K562 (cell line): ENCODE measurements at regions not wholly inside any gene's neighbourhood (a gene's known extent, or its start where the extent isn't known, plus 50 kb on each side); places are given as distances from the start of the nearest gene placed in this dataset.

ENCODE experiments used
- ATAC-seq: fragments of 200-7000 bp; cut with Tn5 transposase; 3 replicates; pipeline ENCODE4 v1.9.1; 2020; ENCODE audit warnings: moderate library complexity
- BruUV-seq: library from RNA; stranded (reverse); fragments of 400-500 nt; replicated peaks from 2 replicates; lab custom pipeline; 2021; lab: Mats Ljungman, UMichigan
- CTCF ChIA-PET: fragments of 300-600 bp; formaldehyde crosslinking; extraction: SDS; loops from one replicate; lab custom pipeline; 2021; ENCODE audit warnings: low intra/inter-chr PET ratio; lab: Yijun Ruan, JAX
- POLR2A ChIA-PET: fragments of 300-600, 350-650 bp; sonication (Branson Sonifier 250); formaldehyde crosslinking; extraction: SDS; loops from one replicate; lab custom pipeline; 2021; ENCODE audit warnings: antibody characterized with exemption, inconsistent platforms; lab: Yijun Ruan, JAX
- DNase-seq, 4 experiments: peaks; one replicate each; pipeline versions ENCODE4 v3.0.0 to v3.0.0-alpha.2; 2011 to 2018; ENCODE audit warnings: low spot score in 3 of 4, mixed read lengths in 3 of 4; ENCODE audit errors: extremely low read depth in 1 of 4
- FAIRE-seq: peaks from 2 replicates; lab custom pipeline; 2011; peaks lifted over from hg19 to GRCh38; lab: Jason Lieb, UNC
- H2AFZ ChIP-seq: 2 replicates; pipeline ENCODE4 v1.6.0; 2011; ENCODE audit warnings: low read depth, low read length, control low read depth, inconsistent platforms
- H3K27ac ChIP-seq: fragments of 200-600 bp; 3 replicates; pipeline ENCODE4 v1.8.0; 2011; ENCODE audit warnings: low read depth, mild to moderate bottlenecking, control low read depth, inconsistent platforms, low read length, moderate library complexity, mixed read lengths; ENCODE audit errors: extremely low read depth
- H3K27me3 ChIP-seq, 2 experiments: fragments of 300-600 bp in 1 of 2; 2 replicates in 1 of 2; 3 replicates in 1 of 2; pipeline versions ENCODE4 v1.6.0 to v1.8.0; 2011; ENCODE audit warnings: inconsistent platforms in 2 of 2, low read length in 2 of 2, mild to moderate bottlenecking in 1 of 2, mixed read lengths in 1 of 2, moderate library complexity in 1 of 2; ENCODE audit not compliant: control insufficient read depth in 2 of 2, insufficient read depth in 2 of 2
- H3K36me3 ChIP-seq: fragments of 300-600 bp; 3 replicates; pipeline ENCODE4 v1.8.0; 2011; ENCODE audit warnings: mild to moderate bottlenecking, low read length, inconsistent platforms; ENCODE audit not compliant: control insufficient read depth, insufficient read depth
- H3K4me1 ChIP-seq, 2 experiments: fragments of 200-600 bp in 1 of 2; replicated peaks in 1 of 2; 2 replicates in 1 of 2; 3 replicates in 1 of 2; pipeline versions ENCODE4 v1.5.1 to v1.8.0; 2011; ENCODE audit warnings: inconsistent platforms in 2 of 2, low read length in 2 of 2, mild to moderate bottlenecking in 1 of 2, mixed read lengths in 1 of 2, moderate library complexity in 1 of 2; ENCODE audit not compliant: control insufficient read depth in 2 of 2, insufficient read depth in 2 of 2
- H3K4me2 ChIP-seq: 2 replicates; pipeline ENCODE4 v1.6.1; 2011; ENCODE audit warnings: low read length, control low read depth, inconsistent platforms, mixed read lengths; ENCODE audit not compliant: insufficient read depth
- H3K4me3 ChIP-seq: fragments of 200-600 bp; sonication (generic), shearing (Covaris generic); 2 replicates; pipeline ENCODE4 v1.5.1; 2016; ENCODE audit warnings: control low read depth, inconsistent platforms
- H3K79me2 ChIP-seq: fragments of 200-600 bp; 3 replicates; pipeline ENCODE4 v1.8.0; 2011; ENCODE audit warnings: low read length, inconsistent platforms; ENCODE audit not compliant: control insufficient read depth, insufficient read depth
- H3K9ac ChIP-seq, 2 experiments: 2 replicates each; pipeline versions ENCODE4 v1.6.0 to v1.6.1; 2011; ENCODE audit warnings: low read depth in 2 of 2, low read length in 2 of 2, control low read depth in 1 of 2, inconsistent platforms in 1 of 2, mild to moderate bottlenecking in 1 of 2, mixed read lengths in 1 of 2; ENCODE audit not compliant: insufficient read depth in 1 of 2
- H3K9me1 ChIP-seq: one replicate; pipeline ENCODE4 v1.6.0; 2011; ENCODE audit warnings: inconsistent platforms, mild to moderate bottlenecking, low read length, moderate library complexity; ENCODE audit not compliant: control insufficient read depth, insufficient read depth
- H3K9me3 ChIP-seq: replicated peaks from 2 replicates; pipeline ENCODE4 v1.5.1; 2011; ENCODE audit warnings: low read depth, low read length, inconsistent platforms; ENCODE audit not compliant: control insufficient read depth, insufficient read depth
- H4K20me1 ChIP-seq: replicated peaks from 2 replicates; pipeline ENCODE4 v1.6.1; 2011; ENCODE audit warnings: low read length, inconsistent platforms, mixed read lengths; ENCODE audit not compliant: control insufficient read depth, insufficient read depth
- EWSR1 ChIP-seq: fragments of 450-650 bp; IDR thresholded peaks from 2 replicates; pipeline ENCODE4 v1.6.1; 2018; ENCODE audit warnings: borderline replicate concordance, mild to moderate bottlenecking, low read depth, moderate library complexity; ENCODE audit not compliant: partially characterized antibody
- HIVEP1 ChIP-seq: fragments of 250-450 bp; sonication (Bioruptor Pico); IDR thresholded peaks from 2 replicates; pipeline ENCODE4 v1.4.0; 2020; ENCODE audit warnings: mild to moderate bottlenecking
- HNRNPUL1 ChIP-seq: fragments of 200-400 bp; formaldehyde crosslinking; IDR thresholded peaks from 2 replicates; pipeline ENCODE4 v1.6.1; 2017; ENCODE audit warnings: low read length
- JUNB ChIP-seq: fragments of 450-650 bp; formaldehyde crosslinking; conservative IDR thresholded peaks from 2 replicates; pipeline ENCODE4 v1.4.0; 2020; ENCODE audit warnings: mild to moderate bottlenecking
- NFATC3 ChIP-seq: fragments of 450-650 bp; IDR thresholded peaks from 2 replicates; pipeline ENCODE4 v1.6.1; 2017; ENCODE audit warnings: mild to moderate bottlenecking
- NR2C2 ChIP-seq, 2 experiments: fragments of 200-800 bp in 1 of 2; sonication (Bioruptor generic) in 1 of 2; sonication (generic) in 1 of 2; formaldehyde crosslinking in 1 of 2; IDR thresholded peaks; 2 replicates each; pipeline versions ENCODE4 v1.6.1 to v1.8.0; 2016 to 2022; ENCODE audit warnings: mild to moderate bottlenecking in 1 of 2, missing compliant biosample characterization in 1 of 2, missing genetic modification characterization in 1 of 2, missing genetic modification reagents in 1 of 2
- POLR3A ChIP-seq: IDR thresholded peaks from 2 replicates; pipeline ENCODE4 v1.6.1; 2011; ENCODE audit warnings: borderline replicate concordance, mild to moderate bottlenecking, moderate library complexity; ENCODE audit not compliant: insufficient read length, insufficient read depth; ENCODE audit errors: extremely low read depth
- RBM14 ChIP-seq: fragments of 200-400 bp; formaldehyde crosslinking; IDR thresholded peaks from 2 replicates; pipeline ENCODE4 v1.6.1; 2018; ENCODE audit warnings: low read depth, mild to moderate bottlenecking, low read length, moderate library complexity, borderline replicate concordance; ENCODE audit not compliant: insufficient read depth
- STAG1 ChIP-seq: sonication (generic); formaldehyde crosslinking; IDR thresholded peaks from 2 replicates; pipeline ENCODE4 v1.5.0; 2020; ENCODE audit warnings: missing genetic modification reagents, borderline replicate concordance
- TCF7 ChIP-seq: sonication (generic); IDR thresholded peaks from 2 replicates; pipeline ENCODE4 v1.6.1; 2016; ENCODE audit warnings: antibody characterized with exemption, borderline replicate concordance
- ZNF311 ChIP-seq: fragments of 250-450 bp; sonication (Bioruptor Pico); IDR thresholded peaks from 2 replicates; pipeline ENCODE4 v1.4.0; 2020; ENCODE audit warnings: mild to moderate bottlenecking, moderate library complexity
- ZNF584 ChIP-seq: fragments of 200-800 bp; sonication (Bioruptor generic); IDR thresholded peaks from 2 replicates; pipeline ENCODE4 v1.6.1; 2016; ENCODE audit warnings: low read depth, mild to moderate bottlenecking, missing genetic modification characterization, missing compliant biosample characterization
- WGBS: fragments of 100-300 bp; shearing (Covaris generic); methylation state at CpG from one replicate; pipeline ENCODE4 v1.1.6; 2016; ENCODE audit warnings: low coverage, mixed read lengths; ENCODE audit not compliant: insufficient coverage; ENCODE audit errors: missing lambda C conversion rate; 5-methylcytosine and 5-hydroxymethylcytosine counted together
- in situ Hi-C: fragments of 300-500 bp; cut with MboI; formaldehyde crosslinking; loops from 4 replicates; pipeline ENCODE4 v1.15.0; 2018; ENCODE audit warnings: inconsistent platforms, mixed read lengths
- intact Hi-C: fragments of 100-400 bp; cut with micrococcal nuclease; formaldehyde crosslinking; loops from 2 replicates; pipeline ENCODE4 v1.14.2; 2022
- TF ChIP-seq, protein P1 (sequence below): sonication (generic); formaldehyde crosslinking; IDR thresholded peaks from 2 replicates; pipeline ENCODE4 v1.8.1; 2022; ENCODE audit warnings: missing genetic modification reagents
- TF ChIP-seq, protein P2 (sequence below): sonication (generic); formaldehyde crosslinking; IDR thresholded peaks from 2 replicates; pipeline ENCODE4 v1.4.0; 2020; ENCODE audit warnings: mild to moderate bottlenecking, missing genetic modification reagents
- TF ChIP-seq, protein P3 (sequence below): fragments of 450-650 bp; IDR thresholded peaks from 2 replicates; pipeline ENCODE4 v1.6.1; 2014; ENCODE audit warnings: low read depth, mild to moderate bottlenecking, moderate library complexity, borderline replicate concordance
- TF ChIP-seq, protein P4 (sequence below), 2 experiments: fragments of 250-450 bp in 1 of 2; fragments of 450-650 bp in 1 of 2; sonication (Bioruptor Pico) in 1 of 2; IDR thresholded peaks; 2 replicates each; pipeline versions ENCODE4 v1.6.1 to v1.8.0; 2016 to 2021; ENCODE audit warnings: mild to moderate bottlenecking in 2 of 2, moderate library complexity in 2 of 2, missing compliant biosample characterization in 1 of 2, missing genetic modification characterization in 1 of 2

DNA sequence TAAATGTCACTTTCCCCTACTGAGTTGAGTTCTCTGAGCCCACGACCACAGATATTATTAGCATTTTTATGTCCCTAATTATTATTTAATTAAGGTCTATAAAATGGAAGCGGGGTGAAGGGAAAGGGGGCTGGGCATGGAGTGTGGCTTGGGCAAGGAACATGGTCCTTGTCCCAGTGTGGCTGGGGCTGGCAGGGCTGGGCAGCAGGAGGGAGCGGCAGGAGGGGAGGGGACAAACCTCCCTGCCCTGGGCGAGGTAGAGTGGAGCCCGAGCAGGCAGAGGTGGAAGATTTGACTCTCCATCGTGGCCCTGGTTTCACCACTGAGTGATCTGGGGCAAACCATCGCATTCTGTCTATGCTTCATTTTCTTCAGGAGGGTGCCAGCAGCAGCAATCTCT, 402.9 kb upstream of the C2CD4B start:
- Histone ChIP-seq H4K20me1 (no peaks in the 10 kb centered on the region), H3K4me1 (no peaks in the 10 kb centered on the region), H3K79me2 (no peaks in the 10 kb centered on the region), H3K4me2 (no peak overlapping the region), H3K9me3 (no peaks in the 10 kb centered on the region), H3K27me3 (peaks cover 6 to 24% of the 10 kb centered on the region in 2 experiments; a peak in 4 of 5 replicates), H3K9me1 (no peaks in the 10 kb centered on the region), H2AFZ (no peak overlapping the region), H3K36me3 (no peaks in the 10 kb centered on the region), H3K4me3 (no peak overlapping the region), H3K9ac (no peak overlapping the region), H3K27ac (no peak overlapping the region)
- POLR2A ChIA-PET = interaction anchor here (0.7 to 1.0 kb wide), 2 partner anchors 18 to 83 kb away, joined by 3 to 5 read pairs; no protein-coding TSS in a partner anchor
- ATAC-seq = no peak
- DNase-seq = no peak
- WGBS = 0% methylated on average over 7 of the region's 7 CpGs
- CTCF ChIA-PET = no interaction called here
- in situ Hi-C loops = no loop called here
- intact Hi-C loops = no loop called here
- FAIRE-seq = no peak
- BruUV-seq = no TSS peak
- TF ChIP-seq, protein P1, sequence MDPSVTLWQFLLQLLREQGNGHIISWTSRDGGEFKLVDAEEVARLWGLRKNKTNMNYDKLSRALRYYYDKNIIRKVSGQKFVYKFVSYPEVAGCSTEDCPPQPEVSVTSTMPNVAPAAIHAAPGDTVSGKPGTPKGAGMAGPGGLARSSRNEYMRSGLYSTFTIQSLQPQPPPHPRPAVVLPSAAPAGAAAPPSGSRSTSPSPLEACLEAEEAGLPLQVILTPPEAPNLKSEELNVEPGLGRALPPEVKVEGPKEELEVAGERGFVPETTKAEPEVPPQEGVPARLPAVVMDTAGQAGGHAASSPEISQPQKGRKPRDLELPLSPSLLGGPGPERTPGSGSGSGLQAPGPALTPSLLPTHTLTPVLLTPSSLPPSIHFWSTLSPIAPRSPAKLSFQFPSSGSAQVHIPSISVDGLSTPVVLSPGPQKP (CRISPR knock-in tag) = no peak
- TF ChIP-seq HIVEP1 (no peak), HNRNPUL1 (no peak), ZNF311 (CRISPR knock-in tag) (no peak), RBM14 (no peak), NFATC3 (no peak), JUNB (CRISPR knock-in tag) (no peak), POLR3A (no peak), EWSR1 (no peak), TCF7 (no peak), STAG1 (CRISPR knock-in tag) (no peak), NR2C2 (CRISPR knock-in tag; IDR thresholded peaks at IDR 0.05) (no peak), NR2C2 (tag; IDR thresholded peaks at IDR 0.05) (no peak), ZNF584 (CRISPR knock-in tag) (no peak)
- TF ChIP-seq, protein P2, sequence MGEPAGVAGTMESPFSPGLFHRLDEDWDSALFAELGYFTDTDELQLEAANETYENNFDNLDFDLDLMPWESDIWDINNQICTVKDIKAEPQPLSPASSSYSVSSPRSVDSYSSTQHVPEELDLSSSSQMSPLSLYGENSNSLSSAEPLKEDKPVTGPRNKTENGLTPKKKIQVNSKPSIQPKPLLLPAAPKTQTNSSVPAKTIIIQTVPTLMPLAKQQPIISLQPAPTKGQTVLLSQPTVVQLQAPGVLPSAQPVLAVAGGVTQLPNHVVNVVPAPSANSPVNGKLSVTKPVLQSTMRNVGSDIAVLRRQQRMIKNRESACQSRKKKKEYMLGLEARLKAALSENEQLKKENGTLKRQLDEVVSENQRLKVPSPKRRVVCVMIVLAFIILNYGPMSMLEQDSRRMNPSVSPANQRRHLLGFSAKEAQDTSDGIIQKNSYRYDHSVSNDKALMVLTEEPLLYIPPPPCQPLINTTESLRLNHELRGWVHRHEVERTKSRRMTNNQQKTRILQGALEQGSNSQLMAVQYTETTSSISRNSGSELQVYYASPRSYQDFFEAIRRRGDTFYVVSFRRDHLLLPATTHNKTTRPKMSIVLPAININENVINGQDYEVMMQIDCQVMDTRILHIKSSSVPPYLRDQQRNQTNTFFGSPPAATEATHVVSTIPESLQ (CRISPR knock-in tag) = no peak
- TF ChIP-seq, protein P3, sequence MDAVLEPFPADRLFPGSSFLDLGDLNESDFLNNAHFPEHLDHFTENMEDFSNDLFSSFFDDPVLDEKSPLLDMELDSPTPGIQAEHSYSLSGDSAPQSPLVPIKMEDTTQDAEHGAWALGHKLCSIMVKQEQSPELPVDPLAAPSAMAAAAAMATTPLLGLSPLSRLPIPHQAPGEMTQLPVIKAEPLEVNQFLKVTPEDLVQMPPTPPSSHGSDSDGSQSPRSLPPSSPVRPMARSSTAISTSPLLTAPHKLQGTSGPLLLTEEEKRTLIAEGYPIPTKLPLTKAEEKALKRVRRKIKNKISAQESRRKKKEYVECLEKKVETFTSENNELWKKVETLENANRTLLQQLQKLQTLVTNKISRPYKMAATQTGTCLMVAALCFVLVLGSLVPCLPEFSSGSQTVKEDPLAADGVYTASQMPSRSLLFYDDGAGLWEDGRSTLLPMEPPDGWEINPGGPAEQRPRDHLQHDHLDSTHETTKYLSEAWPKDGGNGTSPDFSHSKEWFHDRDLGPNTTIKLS = no peak
- TF ChIP-seq, protein P4, sequence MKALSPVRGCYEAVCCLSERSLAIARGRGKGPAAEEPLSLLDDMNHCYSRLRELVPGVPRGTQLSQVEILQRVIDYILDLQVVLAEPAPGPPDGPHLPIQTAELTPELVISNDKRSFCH (CRISPR knock-in tag; IDR thresholded peaks at IDR 0.05) = no peak
- TF ChIP-seq, protein P4 (tag; IDR thresholded peaks at IDR 0.05) = no peak
